ENCODE measurements at regions not wholly inside any gene's neighbourhood (a gene's known extent, or its start where the extent isn't known, plus 50 kb on each side); places are given as distances from the start of the nearest gene placed in this dataset.

GRCh38 chr15:38648121-38648843 is 83.7 kb upstream of the RASGRP1 start:
- no peak for TF ChIP-seq CTCF (IDR thresholded peaks at IDR 0.05; ENCODE audit: low read depth, low read length, missing control alignments)
- Histone ChIP-seq H3K4me3 (ENCODE audit: low read depth, low read length) (no peak overlapping the region), H3K36me3 (replicated peaks) (no peaks in the 10 kb centered on the region), H3K27ac (no peak overlapping the region), H3K27me3 (replicated peaks) (no peaks in the 10 kb centered on the region)
- DNase-seq = no peak
- in situ Hi-C loops (cut with HindIII; ENCODE audit: low pct_ligation_motif_present, low sequenced_read_pairs) = no loop called here

- no peak for DNase-seq
- in situ Hi-C loops (cut with HindIII; ENCODE audit: low pct_ligation_motif_present, low sequenced_read_pairs) = no loop called here
- no peak for TF ChIP-seq CTCF (IDR thresholded peaks at IDR 0.05; ENCODE audit: low read depth, low read length, missing control alignments)
- no peak overlapping the region for H3K4me3 ChIP-seq (ENCODE audit: low read depth, low read length)
- no peak overlapping the region for H3K27ac ChIP-seq
- H3K27me3 ChIP-seq (replicated peaks) = no peaks in the 10 kb centered on the region
- H3K36me3 ChIP-seq (replicated peaks) = no peaks in the 10 kb centered on the region
Measured at GRCh38 chr15:38650384-38650783, 85.8 kb upstream of the RASGRP1 start.

- Histone ChIP-seq H3K27ac (no peak overlapping the region), H3K27me3 (replicated peaks) (no peaks in the 10 kb centered on the region), H3K4me3 (ENCODE audit: low read depth, low read length) (no peak overlapping the region), H3K36me3 (replicated peaks) (no peaks in the 10 kb centered on the region)
- TF ChIP-seq CTCF (IDR thresholded peaks at IDR 0.05; ENCODE audit: low read depth, low read length, missing control alignments) = no peak
- in situ Hi-C loops (cut with HindIII; ENCODE audit: low pct_ligation_motif_present, low sequenced_read_pairs) = no loop called here
- no peak for DNase-seq
Measured at GRCh38 chr15:38650936-38651327, 86.3 kb upstream of the RASGRP1 start.

GRCh38 chr15:38651328-38652038 is 86.9 kb upstream of the RASGRP1 start:
- TF ChIP-seq CTCF (IDR thresholded peaks at IDR 0.05; ENCODE audit: low read depth, low read length, missing control alignments) = no peak
- no peak for DNase-seq
- in situ Hi-C loops (cut with HindIII; ENCODE audit: low pct_ligation_motif_present, low sequenced_read_pairs) = no loop called here
- Histone ChIP-seq H3K4me3 (ENCODE audit: low read depth, low read length) (no peak overlapping the region), H3K27me3 (replicated peaks) (no peaks in the 10 kb centered on the region), H3K27ac (no peak overlapping the region), H3K36me3 (replicated peaks) (no peaks in the 10 kb centered on the region)

GRCh38 chr15:38652183-38652794 is 87.7 kb upstream of the RASGRP1 start:
- Histone ChIP-seq H3K27me3 (replicated peaks) (no peaks in the 10 kb centered on the region), H3K4me3 (ENCODE audit: low read depth, low read length) (no peak overlapping the region), H3K27ac (no peak overlapping the region), H3K36me3 (replicated peaks) (no peaks in the 10 kb centered on the region)
- in situ Hi-C loops (cut with HindIII; ENCODE audit: low pct_ligation_motif_present, low sequenced_read_pairs) = no loop called here
- TF ChIP-seq CTCF (IDR thresholded peaks at IDR 0.05; ENCODE audit: low read depth, low read length, missing control alignments) = no peak
- DNase-seq = no peak

All from brain microvascular endothelial cell (primary cell).